GM12892 (cell line): ENCODE measurements at regions not wholly inside any gene's neighbourhood (a gene's known extent, or its start where the extent isn't known, plus 50 kb on each side); places are given as distances from the start of the nearest gene placed in this dataset.

Experiments used
- DNase-seq: peaks from one replicate; pipeline ENCODE4 v3.0.0; 2011; ENCODE audit not compliant: insufficient read length
- FAIRE-seq: peaks from 2 replicates; lab custom pipeline; 2011; peaks lifted over from hg19 to GRCh38; lab: Jason Lieb, UNC
- POLR2A ChIP-seq: IDR thresholded peaks from 2 replicates; pipeline ENCODE4 v1.6.1; 2011; ENCODE audit warnings: low read depth, low read length, control low read depth
- POLR2AphosphoS5 ChIP-seq: IDR thresholded peaks from 2 replicates; pipeline ENCODE4 v1.6.1; 2011; ENCODE audit warnings: low read depth, low read length, control low read depth
- TAF1 ChIP-seq: IDR thresholded peaks from 2 replicates; pipeline ENCODE4 v1.6.1; 2011; ENCODE audit warnings: low read depth, mild to moderate bottlenecking, control low read depth, low read length, borderline replicate concordance

DNA sequence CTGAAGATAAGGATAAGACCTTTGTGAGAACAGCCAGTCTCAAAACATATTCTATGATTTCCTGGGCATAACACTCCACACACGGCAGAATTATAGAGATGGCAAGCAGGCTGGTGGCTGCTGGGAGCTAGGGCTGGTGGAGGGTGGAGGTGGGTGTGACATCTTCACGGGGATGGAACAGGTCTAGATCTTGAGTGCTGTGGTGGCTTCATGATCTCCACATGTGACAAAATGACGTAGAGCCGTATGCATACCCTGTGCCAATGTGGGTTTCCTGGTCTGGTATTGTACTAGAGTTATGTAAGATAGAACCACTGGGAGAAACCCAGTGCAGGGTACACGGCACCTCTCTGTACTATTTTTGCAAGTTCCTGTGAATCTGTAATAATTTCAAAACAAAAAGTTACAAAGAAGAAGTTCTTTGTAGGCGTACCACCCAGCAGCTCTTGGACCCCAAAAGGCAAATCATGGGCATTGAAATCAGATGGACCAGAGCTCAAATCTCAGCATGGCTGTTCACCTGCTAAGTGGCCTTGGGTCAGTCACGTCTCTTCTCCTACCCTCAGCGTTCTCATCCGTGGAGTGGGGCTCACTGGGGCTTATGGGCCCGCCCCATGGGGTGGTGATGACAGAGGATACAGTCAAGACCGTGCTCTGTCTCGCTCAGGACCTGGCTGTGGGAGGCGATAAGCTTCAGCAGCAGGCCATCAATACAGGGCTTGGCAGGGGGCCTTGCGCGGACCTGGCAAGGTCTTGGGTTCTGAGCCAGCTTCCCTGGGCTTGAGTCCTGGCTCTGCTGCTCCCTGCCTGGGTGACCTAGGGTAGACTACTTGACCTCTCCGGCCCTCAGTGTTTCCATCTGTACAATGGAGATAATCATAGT is 74.7 kb upstream of the UNC5A start:
- no peak for FAIRE-seq
- no peak for TF ChIP-seq TAF1
- no peak for TF ChIP-seq POLR2AphosphoS5
- no peak for TF ChIP-seq POLR2A
- DNase-seq = no peak

GRCh38 chr5:176736301-176736930 is 73.9 kb upstream of the UNC5A start:
- FAIRE-seq = no peak
- DNase-seq = no peak
- TF ChIP-seq TAF1 (no peak), POLR2AphosphoS5 (no peak), POLR2A (no peak)

DNA sequence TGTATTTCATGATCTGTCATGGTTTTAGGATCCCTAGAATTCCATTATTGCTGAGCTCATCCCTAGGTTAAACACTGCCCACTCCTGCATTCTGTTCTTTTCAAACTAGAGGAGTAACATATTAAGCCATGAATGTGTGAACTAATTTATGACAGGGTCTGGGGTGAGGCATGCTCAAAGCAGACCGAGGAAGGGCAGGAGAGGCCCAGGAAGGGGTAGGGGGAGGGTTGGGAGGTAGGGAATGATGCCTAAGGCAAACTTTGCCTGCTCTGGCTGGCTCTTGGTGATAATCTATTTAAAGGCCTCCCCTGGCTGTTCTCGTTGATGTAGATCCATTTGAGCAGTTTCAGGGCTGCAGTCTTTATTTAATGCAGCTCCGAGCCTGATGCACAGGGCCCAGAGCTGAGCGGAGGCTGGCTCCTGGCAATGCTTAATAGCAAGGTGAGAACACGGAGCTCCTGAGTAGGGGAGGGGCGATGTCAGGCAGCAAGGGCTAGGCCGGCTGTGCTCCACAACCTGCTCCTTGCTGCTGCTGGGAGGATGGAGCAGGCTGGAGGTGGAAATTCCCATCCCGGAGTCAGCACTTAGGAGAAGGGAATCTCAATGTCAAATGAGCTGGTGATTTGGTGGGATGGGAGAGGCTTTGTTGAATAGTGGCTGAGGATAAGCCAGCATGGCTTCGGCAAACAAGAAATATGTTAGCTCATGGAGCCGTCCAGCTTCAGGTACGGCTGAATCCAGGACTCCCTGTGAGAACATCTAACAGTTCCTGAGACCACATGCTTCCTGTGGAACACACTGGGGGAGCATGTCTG is 73.2 kb upstream of the UNC5A start:
- no peak for FAIRE-seq
- TF ChIP-seq POLR2A (no peak), TAF1 (no peak), POLR2AphosphoS5 (no peak)
- DNase-seq = peak; percentile 1

GRCh38 chr5:176737746-176738636 is 72.4 kb upstream of the UNC5A start:
- DNase-seq (peak; percentile 0), FAIRE-seq (no peak)
- TF ChIP-seq POLR2A (no peak), POLR2AphosphoS5 (no peak), TAF1 (no peak)

- no peak for TF ChIP-seq TAF1
- no peak for TF ChIP-seq POLR2AphosphoS5
- no peak for TF ChIP-seq POLR2A
- DNase-seq = peak; percentile 0
- no peak for FAIRE-seq
Observed at GRCh38 chr5:176738637-176739250, 71.6 kb upstream of the UNC5A start.

DNA sequence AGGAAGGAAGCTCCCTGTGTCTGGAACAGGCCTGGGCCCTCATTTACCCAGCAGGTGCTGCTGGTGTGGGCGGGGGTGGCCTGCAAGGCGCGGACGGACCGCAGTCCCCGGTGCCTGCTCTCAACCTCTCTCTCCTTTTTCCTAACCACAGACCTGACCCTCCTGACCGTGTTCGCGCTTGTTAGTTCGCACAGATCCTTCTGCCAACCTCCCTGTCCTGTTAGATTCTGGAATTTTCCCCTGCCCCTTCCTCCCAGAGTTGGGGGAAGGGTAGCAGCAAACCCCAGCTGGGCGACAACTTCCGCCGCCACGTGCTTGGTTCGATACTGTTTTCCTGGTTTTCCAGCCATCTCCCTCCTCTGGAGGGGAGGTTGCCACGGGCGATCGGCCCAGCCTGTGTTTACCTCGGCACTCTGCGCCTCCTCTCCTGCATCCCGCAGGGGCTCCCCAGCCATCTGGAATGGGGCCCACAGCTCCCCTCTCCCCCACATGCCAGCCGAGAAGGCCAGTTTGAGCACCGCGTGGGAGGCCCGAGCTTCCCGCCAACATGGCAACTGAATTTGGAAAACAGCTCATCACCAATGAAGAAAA is 70.8 kb upstream of the UNC5A start:
- no peak for DNase-seq
- FAIRE-seq = no peak
- TF ChIP-seq POLR2A (no peak), POLR2AphosphoS5 (no peak), TAF1 (no peak)

GRCh38 chr5:176740131-176740701 is 70.1 kb upstream of the UNC5A start:
- TF ChIP-seq POLR2A = no peak
- no peak for DNase-seq
- FAIRE-seq = no peak

GRCh38 chr5:176740702-176741496 is 69.5 kb upstream of the UNC5A start:
- FAIRE-seq = no peak
- no peak for DNase-seq
- TF ChIP-seq TAF1 = no peak
- TF ChIP-seq POLR2A = no peak
- TF ChIP-seq POLR2AphosphoS5 = no peak

- no peak for FAIRE-seq
- no peak for DNase-seq
- TF ChIP-seq POLR2A = no peak
- TF ChIP-seq TAF1 = no peak
Observed at GRCh38 chr5:176741561-176742211, 68.7 kb upstream of the UNC5A start.
